Stimulated activated CD4-positive, alpha-beta T cell treated with anti-CD3 and anti-CD28 coated beads, Interleukin-1b, Interleukin-23, amount 100 ng/mL, for 1 hour (primary cell): ENCODE measurements at regions not wholly inside any gene's neighbourhood (a gene's known extent, or its start where the extent isn't known, plus 50 kb on each side); places are given as distances from the start of the nearest gene placed in this dataset.
"Not testable (repeated sequence)": the region's sequence is repeated elsewhere in the genome, so short reads cannot be mapped to it uniquely, and the experiment has no call there.

Source experiments
- DNase-seq, 2 donors: peaks; one replicate each; pipeline ENCODE4 v3.0.0-alpha.2; 2020; ENCODE audit warnings: low read depth in 2 of 2

- DNase-seq = no peak
Observed at GRCh38 chr13:48583859-48584311, 51.0 kb upstream of the RCBTB2 start.

GRCh38 chr13:48585456-48585840 lies 52.6 kb upstream of the RCBTB2 start:
- DNase-seq = no peak

GRCh38 chr13:48586591-48587103 lies 53.8 kb upstream of the RCBTB2 start:
- DNase-seq = no peak

- no peak for DNase-seq
Observed at GRCh38 chr13:48588120-48588519, 55.2 kb upstream of the RCBTB2 start.

- DNase-seq = no peak
Observed at GRCh38 chr13:48590141-48590901, 57.4 kb upstream of the RCBTB2 start.

- not testable (repeated sequence) for DNase-seq
Observed at GRCh38 chr13:48591124-48591872, 58.4 kb upstream of the RCBTB2 start.

- no peak for DNase-seq
Observed at GRCh38 chr13:48591889-48592687, 59.2 kb upstream of the RCBTB2 start.

- no peak for DNase-seq
Observed at GRCh38 chr13:48592688-48593049, 59.8 kb upstream of the RCBTB2 start.

GRCh38 chr13:48593536-48593935 lies 60.2 kb upstream of the CYSLTR2 start:
- no peak for DNase-seq

- no peak for DNase-seq
Observed at GRCh38 chr13:48594096-48594815, 59.5 kb upstream of the CYSLTR2 start.

- DNase-seq = peak; percentile 13 to 20
Observed at GRCh38 chr13:48595431-48596429, 58.0 kb upstream of the CYSLTR2 start.

GRCh38 chr13:48600374-48601364 lies 53.1 kb upstream of the CYSLTR2 start:
- DNase-seq = no peak

- no peak for DNase-seq
Observed at GRCh38 chr13:48602296-48603016, 51.3 kb upstream of the CYSLTR2 start.

- no peak for DNase-seq
Observed at GRCh38 chr13:48603375-48603774, 50.4 kb upstream of the CYSLTR2 start.
